ENCODE measurements at regions not wholly inside any gene's neighbourhood (a gene's known extent, or its start where the extent isn't known, plus 50 kb on each side); places are given as distances from the start of the nearest gene placed in this dataset.

- no peaks in the 10 kb centered on the region for H3K27me3 ChIP-seq (ENCODE audit: control insufficient read depth, insufficient read depth, low read length)
- H3K4me3 ChIP-seq (ENCODE audit: low read depth, low read length): no peak overlapping the region
- DNase-seq (ENCODE audit: low read depth): no peak
- H3K36me3 ChIP-seq (ENCODE audit: control insufficient read depth, insufficient read depth, low read length): no peaks in the 10 kb centered on the region
- TF ChIP-seq CTCF (IDR thresholded peaks at IDR 0.05; ENCODE audit: insufficient read depth, low read length, poor library complexity, severe bottlenecking): no peak
Measured at GRCh38 chr7:68050627-68051026, 1054.0 kb downstream of the TYW1 start.

- no peak for TF ChIP-seq CTCF (IDR thresholded peaks at IDR 0.05; ENCODE audit: insufficient read depth, low read length, poor library complexity, severe bottlenecking)
- H3K4me3 ChIP-seq (ENCODE audit: low read depth, low read length): no peak overlapping the region
- H3K36me3 ChIP-seq (ENCODE audit: control insufficient read depth, insufficient read depth, low read length): no peaks in the 10 kb centered on the region
- H3K27me3 ChIP-seq (ENCODE audit: control insufficient read depth, insufficient read depth, low read length): no peaks in the 10 kb centered on the region
- no peak for DNase-seq (ENCODE audit: low read depth)
Measured at GRCh38 chr7:68058014-68058413, 1061.4 kb downstream of the TYW1 start.

GRCh38 chr7:68063171-68063570 is 1066.5 kb downstream of the TYW1 start:
- Histone ChIP-seq H3K27me3 (ENCODE audit: control insufficient read depth, insufficient read depth, low read length) (no peaks in the 10 kb centered on the region), H3K4me3 (ENCODE audit: low read depth, low read length) (no peak overlapping the region), H3K36me3 (ENCODE audit: control insufficient read depth, insufficient read depth, low read length) (no peaks in the 10 kb centered on the region)
- no peak for DNase-seq (ENCODE audit: low read depth)
- TF ChIP-seq CTCF (IDR thresholded peaks at IDR 0.05; ENCODE audit: insufficient read depth, low read length, poor library complexity, severe bottlenecking): peak; percentile 28

GRCh38 chr7:68065581-68065980 is 1068.9 kb downstream of the TYW1 start:
- Histone ChIP-seq H3K4me3 (ENCODE audit: low read depth, low read length) (no peak overlapping the region), H3K36me3 (ENCODE audit: control insufficient read depth, insufficient read depth, low read length) (no peaks in the 10 kb centered on the region), H3K27me3 (ENCODE audit: control insufficient read depth, insufficient read depth, low read length) (no peaks in the 10 kb centered on the region)
- TF ChIP-seq CTCF (IDR thresholded peaks at IDR 0.05; ENCODE audit: insufficient read depth, low read length, poor library complexity, severe bottlenecking): no peak
- no peak for DNase-seq (ENCODE audit: low read depth)

- Histone ChIP-seq H3K27me3 (ENCODE audit: control insufficient read depth, insufficient read depth, low read length) (no peaks in the 10 kb centered on the region), H3K4me3 (ENCODE audit: low read depth, low read length) (no peak overlapping the region), H3K36me3 (ENCODE audit: control insufficient read depth, insufficient read depth, low read length) (no peaks in the 10 kb centered on the region)
- no peak for TF ChIP-seq CTCF (IDR thresholded peaks at IDR 0.05; ENCODE audit: insufficient read depth, low read length, poor library complexity, severe bottlenecking)
- no peak for DNase-seq (ENCODE audit: low read depth)
Measured at GRCh38 chr7:68067845-68068244, 1071.2 kb downstream of the TYW1 start.

- no peak for TF ChIP-seq CTCF (IDR thresholded peaks at IDR 0.05; ENCODE audit: insufficient read depth, low read length, poor library complexity, severe bottlenecking)
- Histone ChIP-seq H3K4me3 (ENCODE audit: low read depth, low read length) (no peak overlapping the region), H3K27me3 (ENCODE audit: control insufficient read depth, insufficient read depth, low read length) (no peaks in the 10 kb centered on the region), H3K36me3 (ENCODE audit: control insufficient read depth, insufficient read depth, low read length) (no peaks in the 10 kb centered on the region)
- no peak for DNase-seq (ENCODE audit: low read depth)
Measured at GRCh38 chr7:68070992-68071391, 1074.4 kb downstream of the TYW1 start.
